Adrenal gland (tissue), 9 donors: ENCODE measurements at regions not wholly inside any gene's neighbourhood (a gene's known extent, or its start where the extent isn't known, plus 50 kb on each side); places are given as distances from the start of the nearest gene placed in this dataset.
"Not testable (repeated sequence)": the region's sequence is repeated elsewhere in the genome, so short reads cannot be mapped to it uniquely, and the experiment has no call there.

Experiments
- DNase-seq, 7 donors: peaks; one replicate each; pipeline ENCODE4 v3.0.0-alpha.2; 2019 to 2020
- H3K27ac ChIP-seq, 5 donors: fragments of 200-600 bp; sonication (generic) in 4 of 5; 1 replicate in 3 of 5; 2 replicates in 2 of 5; pipeline versions ENCODE4 v1.5.1 to v1.8.0; 2016 to 2020; ENCODE audit warnings: mild to moderate bottlenecking in 1 of 5
- H3K27me3 ChIP-seq: fragments of 200-600 bp; 2 replicates; pipeline ENCODE4 v1.8.0; 2021
- H3K36me3 ChIP-seq, 2 donors: fragments of 200-600 bp; replicated peaks in 1 of 2; 1 replicate in 1 of 2; 2 replicates in 1 of 2; pipeline versions ENCODE4 v1.5.1 to v1.8.0; 2018 to 2022
- H3K4me1 ChIP-seq, 2 donors: fragments of 200-600 bp; replicated peaks in 1 of 2; 1 replicate in 1 of 2; 2 replicates in 1 of 2; pipeline versions ENCODE4 v1.5.1 to v1.8.0; 2018 to 2021
- H3K4me3 ChIP-seq, 4 donors: fragments of 200-600 bp; sonication (generic) in 3 of 4; one replicate each; pipeline ENCODE4 v1.5.1; 2016 to 2018
- H3K9me3 ChIP-seq, 3 donors: fragments of 200-600 bp; sonication (generic) in 1 of 3; replicated peaks in 1 of 3; 1 replicate in 2 of 3; 2 replicates in 1 of 3; pipeline versions ENCODE4 v1.5.1 to v1.8.0; 2016 to 2021
- CTCF ChIP-seq, 6 experiments: fragments of 450-650 bp in 4 of 6; fragments of 200-600 bp in 2 of 6; sonication (generic) in 1 of 6; IDR thresholded peaks; 1 replicate in 5 of 6; 2 replicates in 1 of 6; pipeline versions ENCODE4 v1.5.1 to v1.8.0; 2016 to 2021; ENCODE audit warnings: antibody characterized with exemption in 6 of 6, mild to moderate bottlenecking in 2 of 6, moderate library complexity in 1 of 6
- POLR2A ChIP-seq, 2 donors: fragments of 450-650 bp; IDR thresholded peaks; one replicate each; pipeline ENCODE4 v1.6.1; 2017; ENCODE audit warnings: antibody characterized with exemption in 2 of 2, mild to moderate bottlenecking in 2 of 2, moderate library complexity in 1 of 2
- WGBS, 4 donors: extraction: QIAGEN DNeasy Blood & Tissue Kit in 2 of 4; methylation state at CpG; one replicate each; pipeline versions ENCODE4 v1.1.5 to v1.1.7; 2013 to 2017; 5-methylcytosine and 5-hydroxymethylcytosine counted together
- intact Hi-C, 2 donors: fragments of 100-400 bp; cut with DNase I; formaldehyde crosslinking; loops; one replicate each; pipeline versions ENCODE4 v1.14.1 to v1.15.0; 2022 to 2023
- donor health status: healthy with polysubstance abuse.
- donor health status: Bipolar disorder and iron deficiency.
- donor health status: DM: yes; HTN: yes; CAD: no.
- donor health status: DM: no; HTN: no; CAD: no.
- donor health status: DM: no; HTN: no; CAD: no.

DNA sequence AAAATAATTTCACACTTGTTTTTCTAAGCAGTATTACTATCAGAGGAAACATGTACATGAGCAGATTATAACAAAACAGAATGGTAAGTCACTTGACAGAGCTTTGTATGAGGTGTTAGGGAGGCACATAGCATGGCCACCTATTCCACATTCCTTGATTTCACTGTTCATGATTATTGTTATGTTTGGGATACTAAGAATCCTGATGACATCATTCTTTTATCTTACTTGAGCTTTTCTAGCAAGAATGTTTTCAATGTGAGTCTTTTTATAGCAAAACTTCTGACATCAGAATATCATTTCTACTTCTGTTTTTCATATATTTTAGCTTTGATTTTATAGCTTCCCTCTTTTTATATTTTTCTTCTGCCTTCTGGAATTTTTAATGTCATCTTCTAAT, 208.2 kb downstream of the DMRTA1 start:
- intact Hi-C loops, result no loop called here
- no peaks in the 10 kb centered on the region for H3K9me3 ChIP-seq
- H3K27me3 ChIP-seq, result no peaks in the 10 kb centered on the region
- no peak overlapping the region for H3K27ac ChIP-seq
- TF ChIP-seq CTCF (IDR thresholded peaks at IDR 0.05), result no peak
- no peak for TF ChIP-seq POLR2A (IDR thresholded peaks at IDR 0.05)
- no peaks in the 10 kb centered on the region for H3K4me1 ChIP-seq
- no peak overlapping the region for H3K4me3 ChIP-seq
- no peaks in the 10 kb centered on the region for H3K36me3 ChIP-seq
- DNase-seq, result no peak

DNA sequence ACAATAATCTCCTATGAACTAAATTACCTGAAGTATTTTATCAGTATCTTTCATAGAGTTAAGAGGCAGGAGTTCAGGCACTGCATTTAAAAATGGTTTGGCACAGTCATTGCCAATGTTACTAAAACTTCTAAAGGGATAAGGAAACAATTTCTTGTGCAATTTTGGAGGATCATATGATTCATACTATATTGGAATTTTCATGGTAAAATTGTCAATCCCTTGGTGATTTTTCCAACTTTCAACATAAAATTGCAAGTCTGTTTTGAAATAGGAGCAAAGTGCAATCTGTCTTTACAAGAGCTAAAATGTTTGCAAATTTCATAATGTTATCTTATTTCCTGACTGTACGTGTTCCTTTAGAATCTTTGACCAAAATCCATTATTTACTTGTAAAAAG, 211.1 kb downstream of the DMRTA1 start:
- H3K36me3 ChIP-seq, result no peaks in the 10 kb centered on the region
- no peaks in the 10 kb centered on the region for H3K9me3 ChIP-seq
- no peaks in the 10 kb centered on the region for H3K27me3 ChIP-seq
- WGBS, 4 donors, result 28 to 58% (median 53%) methylated on average over 1 of the region's 1 CpG
- DNase-seq, result no peak
- H3K4me1 ChIP-seq, result no peaks in the 10 kb centered on the region
- no peak overlapping the region for H3K27ac ChIP-seq
- intact Hi-C loops, result no loop called here
- TF ChIP-seq POLR2A (IDR thresholded peaks at IDR 0.05), result no peak
- no peak for TF ChIP-seq CTCF (IDR thresholded peaks at IDR 0.05)
- H3K4me3 ChIP-seq, result no peak overlapping the region

DNA sequence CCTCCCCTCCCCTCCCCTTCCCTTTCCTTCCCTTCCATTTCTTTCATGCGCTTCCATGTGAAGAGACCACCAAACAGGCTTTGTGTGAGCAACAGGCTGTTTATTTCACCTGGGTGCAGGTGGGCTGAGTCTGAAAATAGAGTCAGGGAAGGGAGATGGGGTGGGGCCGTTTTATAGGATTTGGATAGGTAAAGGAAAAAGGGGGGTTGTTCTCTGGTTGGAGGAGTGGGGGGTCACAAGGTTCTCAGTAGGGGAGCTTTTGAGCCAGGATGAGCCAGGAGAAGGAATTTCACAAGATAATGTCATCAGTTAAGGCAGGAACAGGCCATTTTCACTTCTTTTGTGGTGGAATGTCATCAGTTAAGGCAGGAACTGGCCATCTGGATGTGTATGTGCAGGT, 211.9 kb downstream of the DMRTA1 start:
- intact Hi-C loops, H3K4me1 ChIP-seq, H3K4me3 ChIP-seq, H3K27me3 ChIP-seq, H3K9me3 ChIP-seq, H3K27ac ChIP-seq, H3K36me3 ChIP-seq, DNase-seq: not testable (repeated sequence)
- 60 to 78% (median 63%) methylated on average over 2 of the region's 2 CpGs for WGBS, 4 donors

DNA sequence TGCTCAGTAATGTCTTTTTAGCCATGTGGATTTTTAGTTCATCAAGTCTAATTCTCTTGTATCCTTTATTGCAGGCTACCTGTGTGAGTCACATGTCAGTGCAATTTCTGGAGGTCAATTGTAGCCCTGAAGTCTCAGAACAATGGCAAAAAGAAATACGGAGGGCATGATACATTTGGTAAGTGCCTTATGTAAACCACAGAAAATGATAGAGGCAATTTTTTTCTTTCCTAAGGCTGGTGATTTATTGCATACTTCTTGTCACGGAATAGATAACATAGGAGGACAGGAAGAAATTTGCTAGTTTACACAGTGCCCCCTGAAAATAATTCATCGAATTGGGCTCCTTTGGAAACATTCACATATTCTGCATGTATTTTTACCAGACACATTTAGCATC, 235.9 kb downstream of the DMRTA1 start:
- Histone ChIP-seq H3K9me3 (no peaks in the 10 kb centered on the region), H3K4me3 (no peak overlapping the region), H3K27me3 (no peaks in the 10 kb centered on the region), H3K36me3 (no peaks in the 10 kb centered on the region), H3K27ac (no peak overlapping the region), H3K4me1 (peaks cover 0 to 6% of the 10 kb centered on the region in 2 donors)
- 6 to 18% (median 15%) methylated on average over 3 of the region's 3 CpGs for WGBS, 4 donors
- TF ChIP-seq CTCF (IDR thresholded peaks at IDR 0.05), result no peak
- no peak for TF ChIP-seq POLR2A (IDR thresholded peaks at IDR 0.05)
- intact Hi-C loops, result no loop called here
- DNase-seq, result no peak

DNA sequence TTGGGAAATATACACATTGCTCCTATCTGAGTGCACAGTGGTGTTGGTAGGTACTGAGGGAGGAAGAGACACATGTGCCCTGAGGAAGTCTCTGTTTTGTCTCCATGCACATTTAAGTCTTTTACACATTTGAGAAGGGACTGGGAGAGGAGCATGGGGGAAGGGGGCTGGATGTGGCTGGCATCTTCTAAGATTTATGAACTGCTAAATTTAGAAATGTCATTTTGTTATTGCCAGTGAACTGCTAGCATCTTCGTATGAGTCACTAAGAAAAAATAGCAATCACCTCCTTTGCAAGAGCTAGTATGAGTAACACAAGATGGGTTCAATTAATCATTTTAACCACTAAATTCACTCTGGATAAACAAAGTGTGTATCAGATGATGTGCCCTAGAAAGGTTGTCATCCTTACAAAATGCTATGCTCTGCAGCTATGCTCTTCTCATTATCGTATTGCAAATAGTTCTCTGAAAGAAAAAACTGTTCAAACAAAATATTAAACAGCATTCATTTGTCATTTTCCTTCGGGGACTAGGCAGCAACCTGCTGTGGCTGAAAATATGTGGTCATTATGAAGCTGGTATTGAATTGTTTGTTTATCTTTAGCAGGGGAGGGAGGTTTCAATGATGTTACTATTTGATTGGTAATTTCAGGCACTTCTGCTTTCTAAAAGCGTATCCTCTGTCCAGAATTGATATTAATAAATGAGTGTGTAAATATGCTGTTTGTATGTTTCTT, 236.5 kb downstream of the DMRTA1 start:
- no peak for DNase-seq
- H3K4me1 ChIP-seq, result peaks cover 0 to 6% of the 10 kb centered on the region in 2 donors
- 16 to 22% (median 20%) methylated on average over 4 of the region's 4 CpGs for WGBS, 4 donors
- H3K27ac ChIP-seq, result no peak overlapping the region
- H3K9me3 ChIP-seq, result no peaks in the 10 kb centered on the region
- TF ChIP-seq CTCF (IDR thresholded peaks at IDR 0.05) (no peak), POLR2A (IDR thresholded peaks at IDR 0.05) (no peak)
- intact Hi-C loops, result no loop called here
- no peaks in the 10 kb centered on the region for H3K36me3 ChIP-seq
- H3K4me3 ChIP-seq, result no peak overlapping the region
- no peaks in the 10 kb centered on the region for H3K27me3 ChIP-seq
